HG02884 (cell line): ENCODE measurements at regions not wholly inside any gene's neighbourhood (a gene's known extent, or its start where the extent isn't known, plus 50 kb on each side); places are given as distances from the start of the nearest gene placed in this dataset.

Source experiments
- ATAC-seq: cut with Tn5 transposase; IDR thresholded peaks from one replicate; pipeline ENCODE4 v1.9.1; 2021; ENCODE audit warnings: mild to moderate bottlenecking, moderate library complexity; ENCODE audit not compliant: unreplicated experiment

- no peak for ATAC-seq
Observed at GRCh38 chr7:54846273-54846672, 87.3 kb upstream of the SEC61G start.

GRCh38 chr7:54847921-54848320 is 88.9 kb upstream of the SEC61G start:
- ATAC-seq = no peak

- no peak for ATAC-seq
Observed at GRCh38 chr7:54856856-54857255, 97.8 kb upstream of the SEC61G start.

GRCh38 chr7:54857294-54857693 is 98.3 kb upstream of the SEC61G start:
- ATAC-seq = no peak

GRCh38 chr7:54858008-54858692 is 99.1 kb upstream of the SEC61G start:
- no peak for ATAC-seq

- ATAC-seq = no peak
Observed at GRCh38 chr7:54859066-54859465, 100.1 kb upstream of the SEC61G start.

GRCh38 chr7:54859545-54859944 is 100.5 kb upstream of the SEC61G start:
- ATAC-seq = no peak

- no peak for ATAC-seq
Observed at GRCh38 chr7:54860003-54860775, 101.2 kb upstream of the SEC61G start.

- ATAC-seq = no peak
Observed at GRCh38 chr7:54860843-54861242, 101.8 kb upstream of the SEC61G start.

- no peak for ATAC-seq
Observed at GRCh38 chr7:54864663-54865062, 105.7 kb upstream of the SEC61G start.

GRCh38 chr7:54869523-54869922 is 110.5 kb upstream of the SEC61G start:
- ATAC-seq = no peak

- no peak for ATAC-seq
Observed at GRCh38 chr7:54874804-54875203, 115.8 kb upstream of the SEC61G start.

GRCh38 chr7:54877683-54878082 is 118.7 kb upstream of the SEC61G start:
- ATAC-seq = no peak

- no peak for ATAC-seq
Observed at GRCh38 chr7:54878339-54878738, 119.3 kb upstream of the SEC61G start.

GRCh38 chr7:54879776-54880175 is 120.8 kb upstream of the SEC61G start:
- ATAC-seq = no peak

GRCh38 chr7:54880326-54880989 is 121.4 kb upstream of the SEC61G start:
- ATAC-seq = no peak

- ATAC-seq = no peak
Observed at GRCh38 chr7:54881816-54882520, 123.0 kb upstream of the SEC61G start.

GRCh38 chr7:54882694-54883093 is 123.7 kb upstream of the SEC61G start:
- no peak for ATAC-seq

GRCh38 chr7:54883576-54883975 is 124.6 kb upstream of the SEC61G start:
- ATAC-seq = no peak

GRCh38 chr7:54885285-54885684 is 126.3 kb upstream of the SEC61G start:
- ATAC-seq = no peak

GRCh38 chr7:54888067-54888733 is 129.2 kb upstream of the SEC61G start:
- no peak for ATAC-seq
